Peyer's patch (tissue), 4 donors: ENCODE measurements at regions not wholly inside any gene's neighbourhood (a gene's known extent, or its start where the extent isn't known, plus 50 kb on each side); places are given as distances from the start of the nearest gene placed in this dataset.

Source experiments
- POLR2A ChIP-seq, 2 donors: fragments of 450-650 bp; IDR thresholded peaks; one replicate each; pipeline ENCODE4 v1.5.1; 2017; ENCODE audit warnings: antibody characterized with exemption in 2 of 2, mild to moderate bottlenecking in 2 of 2, moderate library complexity in 2 of 2
- TF ChIP-seq, protein P1 (sequence below), 6 experiments: fragments of 450-650 bp in 4 of 6; fragments of 200-600 bp in 2 of 6; sonication (generic) in 1 of 6; IDR thresholded peaks; one replicate each; pipeline ENCODE4 v1.5.1; 2017 to 2019; ENCODE audit warnings: antibody characterized with exemption in 6 of 6, mild to moderate bottlenecking in 3 of 6, moderate library complexity in 1 of 6

DNA sequence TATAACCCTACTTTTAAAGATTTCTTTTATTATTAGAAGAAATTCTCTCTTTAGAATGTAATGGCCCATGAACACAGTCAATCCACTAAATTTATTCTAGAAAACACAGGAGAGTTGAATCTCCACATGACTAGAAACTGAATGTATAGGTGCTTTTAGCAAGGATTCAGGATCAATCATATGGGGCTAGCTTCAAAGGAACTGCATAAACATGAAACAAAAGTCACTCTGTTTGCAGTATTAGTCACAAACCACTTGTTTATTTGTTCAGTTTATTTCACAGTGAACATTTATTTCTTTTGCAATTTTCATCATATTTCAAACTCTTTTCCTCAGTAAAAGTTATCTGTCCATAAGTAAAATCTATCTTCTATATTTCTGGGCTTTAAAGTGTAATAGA is 1604.6 kb downstream of the PCDH18 start:
- TF ChIP-seq, protein P1, sequence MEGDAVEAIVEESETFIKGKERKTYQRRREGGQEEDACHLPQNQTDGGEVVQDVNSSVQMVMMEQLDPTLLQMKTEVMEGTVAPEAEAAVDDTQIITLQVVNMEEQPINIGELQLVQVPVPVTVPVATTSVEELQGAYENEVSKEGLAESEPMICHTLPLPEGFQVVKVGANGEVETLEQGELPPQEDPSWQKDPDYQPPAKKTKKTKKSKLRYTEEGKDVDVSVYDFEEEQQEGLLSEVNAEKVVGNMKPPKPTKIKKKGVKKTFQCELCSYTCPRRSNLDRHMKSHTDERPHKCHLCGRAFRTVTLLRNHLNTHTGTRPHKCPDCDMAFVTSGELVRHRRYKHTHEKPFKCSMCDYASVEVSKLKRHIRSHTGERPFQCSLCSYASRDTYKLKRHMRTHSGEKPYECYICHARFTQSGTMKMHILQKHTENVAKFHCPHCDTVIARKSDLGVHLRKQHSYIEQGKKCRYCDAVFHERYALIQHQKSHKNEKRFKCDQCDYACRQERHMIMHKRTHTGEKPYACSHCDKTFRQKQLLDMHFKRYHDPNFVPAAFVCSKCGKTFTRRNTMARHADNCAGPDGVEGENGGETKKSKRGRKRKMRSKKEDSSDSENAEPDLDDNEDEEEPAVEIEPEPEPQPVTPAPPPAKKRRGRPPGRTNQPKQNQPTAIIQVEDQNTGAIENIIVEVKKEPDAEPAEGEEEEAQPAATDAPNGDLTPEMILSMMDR (IDR thresholded peaks at IDR 0.05), result no peak
- no peak for TF ChIP-seq POLR2A (IDR thresholded peaks at IDR 0.05)
